GM18870 (cell line): ENCODE measurements at regions not wholly inside any gene's neighbourhood (a gene's known extent, or its start where the extent isn't known, plus 50 kb on each side); places are given as distances from the start of the nearest gene placed in this dataset.

ENCODE experiments used
- ATAC-seq: cut with Tn5 transposase; IDR thresholded peaks from one replicate; pipeline ENCODE4 v1.9.1; 2021; ENCODE audit warnings: moderate library complexity; ENCODE audit not compliant: unreplicated experiment

DNA sequence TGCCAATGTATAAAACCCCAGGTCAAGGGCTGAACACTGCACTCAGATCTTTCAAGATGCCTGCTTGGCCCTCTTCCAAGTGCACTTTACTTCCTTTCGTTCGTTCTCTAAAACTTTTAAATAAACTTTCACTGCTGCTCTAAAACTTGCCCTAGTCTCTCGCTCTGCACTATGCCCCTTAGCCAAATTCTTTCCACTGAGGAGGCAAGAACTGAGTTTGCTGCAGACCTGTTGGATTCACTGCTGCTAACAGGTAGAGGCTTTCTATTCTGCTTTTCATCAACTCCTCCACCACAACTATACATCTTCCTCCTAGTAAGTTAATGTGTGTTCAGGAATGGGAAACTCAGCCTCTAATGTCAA, 467.9 kb downstream of the MBD2 start:
- no peak for ATAC-seq

DNA sequence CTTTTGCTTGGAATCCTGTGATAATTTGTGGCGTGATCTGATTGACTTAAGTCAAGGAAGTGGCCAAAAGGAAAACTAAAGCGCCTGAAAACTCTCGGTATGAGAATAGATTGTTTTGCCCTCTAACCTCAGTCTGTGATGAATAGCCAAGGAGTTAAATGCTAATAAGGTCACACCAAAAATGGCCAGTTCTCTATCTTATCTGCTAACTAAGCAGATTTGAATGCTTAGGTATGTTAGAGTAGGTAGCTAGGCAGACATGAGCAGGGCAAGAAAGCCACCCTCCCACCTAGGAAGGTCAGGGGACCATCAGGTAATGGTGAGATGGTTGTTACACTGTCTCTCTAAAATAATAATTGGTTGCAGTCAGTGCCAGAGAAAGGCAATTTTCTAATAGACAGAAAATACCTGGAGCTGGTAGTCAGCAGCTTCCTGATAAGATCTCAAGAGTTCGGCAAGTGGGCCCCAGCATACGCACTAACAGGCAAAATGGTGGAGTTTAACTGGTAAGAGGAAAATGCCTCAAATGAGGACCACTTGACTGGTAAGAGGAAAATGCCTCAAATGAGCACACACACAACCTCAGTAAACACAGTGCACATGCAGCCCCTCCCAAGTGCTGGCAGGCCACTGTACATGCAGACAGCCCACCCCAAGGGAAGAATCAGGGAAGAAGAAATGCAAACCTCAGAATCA, 468.4 kb downstream of the MBD2 start:
- no peak for ATAC-seq

DNA sequence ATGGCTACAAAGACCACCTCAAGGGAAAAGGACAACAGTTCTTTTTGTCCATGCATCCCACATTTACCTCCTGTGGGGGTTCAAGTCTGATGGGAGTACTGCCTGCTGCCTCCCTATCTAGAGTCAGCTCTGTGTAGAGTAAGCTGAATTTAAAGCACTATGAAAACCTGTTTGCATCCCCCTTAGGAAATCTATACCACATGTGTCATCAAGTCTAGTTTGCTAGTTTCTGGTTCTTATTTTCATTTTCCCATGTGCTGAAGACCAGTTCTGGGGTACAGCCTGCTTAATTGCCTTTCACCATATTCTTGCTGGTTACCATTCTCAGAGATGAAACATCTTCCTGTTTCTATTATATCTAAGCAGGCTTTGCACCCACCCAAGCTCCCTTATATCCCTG, 470.3 kb downstream of the MBD2 start:
- no peak for ATAC-seq

DNA sequence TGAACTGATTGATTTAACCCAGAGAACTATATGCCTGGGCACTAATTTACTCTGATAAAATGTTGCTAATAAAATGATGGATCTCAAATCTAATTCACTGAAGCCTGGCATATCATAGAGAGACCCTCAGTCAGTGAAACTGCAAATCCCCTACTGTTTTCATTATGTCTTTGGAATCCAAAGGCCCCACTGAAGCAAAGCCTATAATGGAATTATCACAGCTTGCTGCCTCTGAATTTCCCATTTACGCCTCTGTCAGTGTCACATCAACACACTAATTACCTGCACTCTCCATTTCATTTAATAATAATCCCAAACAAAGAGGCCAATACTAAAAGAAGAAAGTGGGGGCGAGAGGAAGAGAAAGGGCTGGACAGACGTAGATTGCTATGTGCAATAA, 470.9 kb downstream of the MBD2 start:
- ATAC-seq: no peak

DNA sequence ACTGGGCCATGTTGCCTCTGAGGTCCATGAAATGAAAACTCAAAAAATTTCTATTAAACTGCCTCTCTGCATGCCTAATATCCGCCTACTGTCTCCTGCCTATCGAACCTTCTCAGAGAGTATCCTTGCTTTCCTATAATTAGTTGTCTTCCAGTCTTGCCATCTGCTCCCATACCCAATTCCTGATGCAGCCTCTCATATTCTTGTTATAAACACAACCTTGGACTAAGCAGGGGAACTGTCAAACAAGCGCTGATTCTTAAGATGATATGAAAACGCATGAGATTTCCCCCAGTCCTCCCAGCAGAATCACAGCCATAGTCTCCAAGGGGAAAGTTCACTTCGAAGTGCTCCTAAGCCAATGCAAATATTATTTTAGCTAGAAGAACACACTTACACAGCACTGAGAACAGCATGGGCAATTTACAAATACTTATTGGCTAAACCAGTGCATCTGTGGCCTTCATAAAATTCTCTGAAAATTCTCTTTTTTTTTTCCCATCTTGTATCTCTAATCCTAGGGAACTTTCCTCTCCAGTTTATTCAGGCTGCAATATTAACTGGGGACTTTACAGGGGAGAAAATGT, 471.6 kb downstream of the MBD2 start:
- ATAC-seq: no peak

DNA sequence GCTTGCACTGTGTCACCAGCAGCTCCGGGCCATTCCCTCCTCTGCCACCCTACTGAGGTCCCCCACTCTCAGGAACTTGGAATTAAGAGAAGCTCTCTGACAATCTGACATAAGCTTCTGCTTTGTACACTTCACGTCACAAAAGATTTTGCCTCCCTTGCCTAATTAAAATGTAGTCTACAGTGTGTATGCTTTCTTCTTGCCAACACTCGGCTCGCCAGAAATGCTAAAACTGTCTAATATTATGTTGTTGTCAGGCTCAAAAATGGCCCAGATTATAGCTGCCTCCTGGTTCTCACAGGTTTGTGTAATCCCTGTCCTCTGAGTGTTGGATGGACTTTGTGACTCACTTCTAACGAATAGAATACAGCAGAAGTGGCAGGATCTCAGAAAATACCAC, 474.7 kb downstream of the MBD2 start:
- no peak for ATAC-seq

DNA sequence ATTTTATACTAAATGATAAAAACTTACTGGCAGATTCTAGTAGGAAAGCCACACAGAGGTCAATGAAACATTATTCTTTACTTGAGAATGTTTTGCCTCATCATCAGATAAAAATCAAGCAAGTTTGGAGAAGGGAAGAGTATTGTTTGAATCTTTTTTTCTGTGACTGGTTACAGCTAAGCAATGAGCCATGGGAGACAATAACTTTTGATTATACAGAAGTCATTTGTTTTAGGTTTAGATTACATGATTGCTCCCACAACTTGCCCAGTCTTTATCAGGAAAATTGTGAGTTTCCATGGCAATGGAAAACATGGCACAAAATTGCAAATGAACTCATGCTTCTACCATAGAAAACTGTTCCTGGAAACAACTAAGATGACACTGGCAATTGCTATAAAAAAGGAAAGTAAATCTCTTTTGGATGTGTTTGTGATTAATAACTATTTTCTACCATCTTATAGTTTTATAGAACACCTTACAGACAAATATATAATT, 476.8 kb downstream of the MBD2 start:
- ATAC-seq: no peak

DNA sequence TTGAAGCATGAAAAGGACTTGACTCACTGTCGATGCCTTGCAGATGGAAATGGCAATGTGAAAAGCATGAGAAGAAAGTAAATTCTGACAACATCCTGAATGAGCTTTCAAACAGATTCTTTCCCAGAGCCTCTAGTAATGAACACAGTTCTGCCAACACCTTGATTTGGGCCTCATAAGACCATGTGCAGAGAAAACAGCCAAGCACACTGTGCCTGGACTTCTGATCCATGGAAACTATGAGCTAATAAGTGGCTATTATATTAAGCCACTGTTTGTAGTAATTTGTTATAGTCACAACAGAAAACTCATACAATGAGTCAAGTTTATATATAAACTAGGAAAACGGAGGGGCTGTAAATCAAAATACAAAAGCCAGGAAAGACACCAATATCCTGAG, 477.3 kb downstream of the MBD2 start:
- ATAC-seq: no peak

DNA sequence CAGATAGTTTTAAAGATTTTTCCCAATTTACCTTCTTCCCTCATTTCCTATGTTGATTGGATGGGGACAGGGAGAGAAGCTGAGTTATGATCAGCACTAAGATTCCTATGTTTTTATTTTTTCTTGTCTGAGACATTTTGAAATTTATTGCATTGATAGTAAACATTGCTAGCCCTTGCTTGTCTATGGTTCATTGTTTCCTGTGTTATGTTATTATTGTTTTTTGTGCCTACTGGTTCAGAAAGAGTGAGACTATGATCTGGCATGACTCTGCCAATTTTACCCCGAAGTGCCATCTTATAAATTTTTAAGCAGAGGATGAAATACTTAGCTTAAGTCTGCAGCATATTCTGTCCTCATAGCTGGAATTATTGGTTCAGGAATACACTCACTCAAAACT, 478.5 kb downstream of the MBD2 start:
- no peak for ATAC-seq

DNA sequence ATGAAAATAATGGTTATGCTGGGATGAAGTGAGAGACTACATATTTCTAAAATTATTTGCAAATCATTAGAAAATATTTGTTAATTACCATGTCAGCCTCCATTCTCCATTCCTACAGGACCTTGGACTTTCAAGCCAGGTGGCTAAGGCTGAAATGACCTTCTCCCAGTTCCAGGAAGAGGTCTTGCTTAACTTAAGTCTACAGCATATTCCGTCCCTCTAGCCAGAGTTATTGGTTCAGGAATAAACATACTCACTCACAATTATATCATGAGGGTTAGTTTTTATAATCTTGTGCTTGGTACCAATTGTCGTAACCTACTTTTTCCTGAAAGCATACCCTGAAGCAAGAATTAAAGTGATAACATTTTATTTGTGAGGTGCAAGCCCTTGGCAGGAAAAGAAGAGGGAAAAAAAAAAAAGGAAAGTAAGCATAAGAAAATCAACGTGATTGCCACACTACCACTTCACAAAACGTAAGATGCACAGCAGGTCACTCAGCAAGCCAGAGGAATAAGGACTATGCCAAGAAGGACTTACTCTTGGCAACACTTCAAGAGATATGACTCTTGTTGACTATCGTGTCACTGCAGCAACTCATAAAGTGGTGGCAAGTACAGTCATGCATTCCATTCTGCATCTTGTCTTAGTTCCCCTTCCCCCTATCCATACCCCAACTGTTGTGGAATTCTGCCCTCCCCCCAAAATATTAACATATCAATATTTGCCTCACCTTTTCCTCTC, 479.1 kb downstream of the MBD2 start:
- no peak for ATAC-seq

DNA sequence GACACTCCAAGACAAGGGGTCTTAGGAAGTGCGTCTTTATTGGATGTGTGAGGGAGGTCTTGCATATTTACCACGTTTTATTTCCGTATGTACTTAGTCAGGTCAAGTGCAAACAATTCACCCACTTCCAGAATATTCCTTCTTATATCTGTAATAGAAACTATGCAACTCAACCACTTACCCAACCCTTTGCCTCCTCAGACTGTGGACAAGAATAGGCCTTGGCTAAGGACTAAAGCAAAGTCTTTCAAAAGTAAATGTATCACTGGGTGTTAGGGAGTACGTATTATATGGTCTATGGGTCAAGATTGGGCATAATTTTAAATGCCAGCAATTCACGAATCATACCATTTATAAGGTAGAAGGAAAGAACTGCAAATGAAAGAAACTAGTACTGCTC, 484.8 kb downstream of the MBD2 start:
- ATAC-seq: no peak

DNA sequence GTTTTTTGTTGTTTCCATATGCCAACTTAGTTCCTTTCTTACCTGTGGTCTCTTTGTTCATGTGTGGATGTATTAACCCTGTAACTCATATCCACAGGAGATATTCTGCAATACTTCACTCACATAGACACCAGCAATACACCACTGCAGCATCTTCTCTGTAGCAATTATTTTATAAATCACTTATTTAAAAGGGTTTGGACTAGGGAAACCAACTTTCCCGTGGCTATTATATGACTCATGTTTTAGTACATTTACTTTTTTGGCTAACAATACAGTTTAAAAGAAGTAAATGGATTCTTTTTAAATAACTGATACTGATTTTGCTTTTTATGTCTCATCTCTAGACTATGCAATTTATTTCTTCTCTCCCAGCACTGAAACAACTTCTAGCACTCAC, 488.9 kb downstream of the MBD2 start:
- ATAC-seq: no peak

DNA sequence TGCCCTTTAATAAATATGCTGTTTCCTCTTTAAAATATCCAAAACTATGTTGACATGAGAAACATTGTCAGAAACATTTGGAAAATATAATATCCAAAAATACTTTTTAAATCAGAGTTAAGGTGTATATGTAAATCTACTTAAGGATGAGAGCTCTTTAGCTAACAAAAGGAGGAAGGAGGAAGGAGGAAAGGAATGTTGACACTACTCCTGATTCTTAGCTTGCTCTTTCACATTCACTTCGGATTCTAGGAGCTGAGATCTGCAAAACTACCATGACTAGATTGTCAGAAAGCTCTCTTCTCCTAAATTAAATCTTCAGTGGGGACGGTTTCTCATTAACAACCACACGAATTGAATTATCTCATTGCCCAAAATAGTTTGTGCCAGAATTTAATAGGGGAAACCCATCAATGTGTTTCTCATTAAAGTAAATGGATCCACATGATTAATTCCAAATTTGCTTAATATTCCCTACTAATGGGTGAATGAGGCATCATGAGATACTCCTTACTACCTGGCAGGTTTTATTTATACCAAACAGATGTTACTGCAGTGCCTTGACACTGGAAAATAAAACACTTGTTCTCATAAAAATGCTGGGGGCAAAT, 509.1 kb downstream of the MBD2 start:
- no peak for ATAC-seq

DNA sequence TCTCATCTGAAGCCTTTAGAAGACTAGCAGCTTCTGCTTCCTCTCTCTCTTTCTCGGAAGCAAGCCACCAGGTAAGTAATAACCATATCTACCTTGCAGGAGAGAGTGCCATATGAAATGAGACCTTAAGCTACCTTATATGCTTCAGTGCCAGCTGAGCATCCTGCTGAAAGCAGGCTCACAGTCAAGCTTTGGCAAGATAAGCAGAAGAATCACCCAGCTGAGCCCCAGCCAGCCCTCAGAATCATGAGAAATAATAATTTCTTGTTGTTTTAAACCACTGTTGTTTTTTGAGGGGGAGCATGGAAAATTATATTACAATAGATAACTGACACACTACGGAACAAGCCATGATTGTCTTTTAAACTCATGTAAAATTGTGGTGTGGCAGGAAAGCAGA, 514.4 kb downstream of the MBD2 start:
- no peak for ATAC-seq

DNA sequence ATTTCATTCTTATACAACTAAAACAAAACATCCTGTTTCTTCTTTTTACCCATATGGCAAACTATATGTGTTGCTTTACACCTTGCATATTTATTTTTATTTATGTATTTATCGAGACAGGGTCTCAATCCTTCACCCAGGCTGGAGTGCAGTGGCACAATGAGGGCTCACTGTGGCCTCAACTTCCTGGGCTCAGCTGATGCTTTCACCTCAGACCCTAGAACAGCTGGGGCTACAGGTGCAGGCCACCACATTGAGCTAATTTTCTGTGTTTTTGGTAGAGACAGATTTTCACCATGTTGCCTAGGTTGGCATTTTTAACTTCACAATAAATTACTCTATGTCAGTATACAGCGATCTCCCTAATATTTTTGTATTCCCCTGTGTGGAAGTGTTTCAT, 522.0 kb downstream of the MBD2 start:
- no peak for ATAC-seq

DNA sequence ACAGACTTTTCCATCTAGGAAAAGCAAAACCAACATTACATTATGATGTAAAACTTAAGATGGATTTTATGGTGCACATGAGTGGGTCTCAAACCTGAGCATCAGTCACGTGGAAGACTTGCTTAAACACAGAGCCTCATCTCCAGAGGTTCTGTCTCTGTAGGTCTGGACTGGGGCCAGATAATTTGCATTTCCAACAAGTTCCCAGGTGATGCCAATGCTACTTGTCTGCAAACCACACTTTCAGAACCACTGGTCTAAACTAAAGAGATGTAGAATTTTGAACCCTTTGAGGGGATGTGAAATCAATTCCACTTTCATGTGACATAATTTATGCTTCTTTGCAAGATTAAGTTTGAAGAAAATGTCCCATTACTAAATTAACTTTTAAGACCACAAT, 522.8 kb downstream of the MBD2 start:
- ATAC-seq: no peak

DNA sequence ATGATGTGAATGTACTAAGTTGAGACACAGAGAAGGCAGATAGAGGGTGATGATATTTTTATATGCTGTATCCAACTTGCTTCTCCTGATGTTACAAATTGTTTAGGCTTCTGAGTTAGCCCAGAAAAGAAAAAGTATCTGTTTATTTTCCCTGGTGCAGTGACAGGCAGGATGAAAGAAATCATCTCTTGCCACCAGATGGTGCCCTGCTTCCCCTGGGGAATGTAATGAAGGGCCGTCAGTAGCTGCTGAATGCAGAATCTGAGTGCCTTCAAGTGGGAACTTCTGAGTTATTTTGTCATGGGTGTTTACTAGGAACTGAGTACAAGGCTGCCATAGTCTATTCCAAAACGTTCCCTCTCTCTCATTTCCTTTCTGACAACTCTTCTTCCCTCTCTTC, 525.6 kb downstream of the MBD2 start:
- ATAC-seq: no peak

DNA sequence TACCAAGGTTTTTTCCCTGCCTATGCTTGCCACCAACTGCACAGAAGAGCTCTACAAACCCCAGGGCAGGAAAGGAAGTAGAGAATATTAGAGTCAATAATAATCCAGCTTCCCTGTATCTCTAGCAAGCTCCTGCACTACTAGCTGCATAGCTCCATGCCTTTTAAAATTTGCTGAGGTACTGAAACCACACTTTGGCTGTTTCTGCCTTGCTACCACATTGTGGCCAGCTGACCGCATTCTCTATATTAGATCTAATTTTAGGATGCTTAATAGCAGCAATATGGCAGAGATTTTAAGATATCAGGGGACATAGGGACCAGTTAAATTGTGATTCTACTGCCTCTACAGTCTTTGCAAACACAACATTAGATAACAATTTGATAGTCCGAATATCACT, 534.6 kb downstream of the MBD2 start:
- no peak for ATAC-seq

DNA sequence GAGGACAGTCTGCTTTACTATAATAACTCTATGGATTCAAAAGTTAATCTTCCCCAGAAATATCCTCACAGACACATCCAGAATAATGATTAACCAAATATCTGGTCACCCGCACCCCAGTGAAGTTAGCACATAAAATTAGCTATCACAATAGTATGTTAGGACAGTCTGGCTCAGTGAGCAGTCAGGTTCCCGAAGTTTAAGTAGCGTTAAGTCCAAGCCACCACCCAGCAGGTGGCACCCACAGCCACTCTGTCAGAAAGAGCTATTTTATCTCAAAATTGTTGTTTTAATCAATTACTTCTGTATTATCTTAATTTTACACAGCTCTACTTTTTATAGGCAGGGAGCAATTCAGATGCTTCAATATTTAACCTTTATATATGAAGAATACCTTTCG, 537.5 kb downstream of the MBD2 start:
- ATAC-seq: no peak

DNA sequence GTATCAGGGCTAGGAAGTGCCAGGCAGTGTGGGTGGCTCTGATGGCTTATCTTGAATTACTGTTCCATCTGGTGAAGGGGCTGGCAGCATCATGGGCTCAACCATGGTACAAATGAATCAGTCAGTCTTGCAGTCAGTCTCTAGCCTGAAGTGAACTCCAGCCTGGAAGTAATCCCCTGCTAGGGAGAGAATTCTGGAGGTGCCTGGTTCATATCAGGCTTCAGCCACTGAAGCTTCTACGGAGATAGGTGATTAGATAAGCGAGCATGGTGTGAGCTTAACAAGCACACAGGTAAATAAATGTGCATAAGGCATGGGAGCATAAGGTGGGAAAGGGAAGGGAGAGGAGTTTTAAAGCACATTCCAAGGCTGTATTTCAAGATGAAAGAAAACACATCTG, 541.7 kb downstream of the MBD2 start:
- ATAC-seq: no peak

DNA sequence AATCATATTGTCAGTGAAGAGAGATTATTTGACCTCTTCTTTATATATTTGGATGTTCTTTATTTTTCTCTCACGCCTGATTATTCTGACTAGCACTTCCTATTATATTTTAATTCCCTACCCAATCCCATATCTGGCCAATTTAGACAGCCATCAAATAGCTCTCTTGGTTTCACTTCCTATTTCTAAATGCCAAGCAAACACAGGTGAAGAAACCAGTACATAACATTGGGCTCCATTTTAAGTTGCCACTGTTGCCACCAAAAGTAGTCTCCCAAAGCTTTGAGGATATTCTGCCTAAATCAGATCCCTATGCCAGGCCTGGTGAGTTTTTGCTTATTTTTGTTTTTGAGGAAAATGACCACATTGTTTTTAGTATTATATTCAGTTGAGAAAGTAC, 547.0 kb downstream of the MBD2 start:
- no peak for ATAC-seq

DNA sequence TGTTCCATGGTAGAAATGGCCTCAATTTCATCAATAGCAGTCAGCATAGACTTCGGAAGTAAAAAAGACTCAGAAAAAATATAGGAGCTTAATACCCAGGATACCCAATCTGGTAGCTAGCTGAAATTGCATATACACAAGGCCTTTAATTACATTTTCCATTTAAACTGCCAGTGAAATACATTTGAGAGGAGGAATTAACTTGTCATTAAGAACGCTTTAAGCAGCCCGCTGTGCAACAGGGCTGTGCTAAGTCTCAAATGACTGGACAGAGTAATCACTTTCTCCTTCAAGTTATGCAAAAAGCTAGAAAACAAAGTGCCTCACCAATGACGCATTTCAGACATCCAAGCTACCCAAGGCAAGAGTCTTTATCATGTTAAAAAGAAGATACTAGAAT, 558.8 kb downstream of the MBD2 start:
- ATAC-seq: no peak
